Muscle of leg (tissue), 3 donors: ENCODE measurements at regions not wholly inside any gene's neighbourhood (a gene's known extent, or its start where the extent isn't known, plus 50 kb on each side); places are given as distances from the start of the nearest gene placed in this dataset.

ENCODE experiments used
- DNase-seq: peaks from one replicate; pipeline ENCODE4 v3.0.0; 2013
- H3K27ac ChIP-seq: one replicate; pipeline ENCODE4 v1.5.1; 2013; ENCODE audit warnings: mild to moderate bottlenecking, low read length, control low read depth
- H3K27me3 ChIP-seq: one replicate; pipeline ENCODE4 v1.6.1; 2013; ENCODE audit warnings: low read length; ENCODE audit not compliant: control insufficient read depth, insufficient read depth
- H3K36me3 ChIP-seq: one replicate; pipeline ENCODE4 v1.6.1; 2013; ENCODE audit warnings: low read length; ENCODE audit not compliant: control insufficient read depth, insufficient read depth
- H3K4me1 ChIP-seq: one replicate; pipeline ENCODE4 v1.6.1; 2013; ENCODE audit warnings: low read length; ENCODE audit not compliant: control insufficient read depth, insufficient read depth
- H3K4me3 ChIP-seq: one replicate; pipeline ENCODE4 v1.5.1; 2013; ENCODE audit warnings: low read length, control low read depth
- H3K9me3 ChIP-seq: replicated peaks from 2 replicates; pipeline ENCODE4 v1.6.1; 2013; ENCODE audit warnings: low read depth, low read length; ENCODE audit not compliant: control insufficient read depth
- WGBS: methylation state at CpG from one replicate; pipeline ENCODE4 v1.1.5; 2013; ENCODE audit warnings: missing lambda C conversion rate; ENCODE audit not compliant: insufficient coverage; 5-methylcytosine and 5-hydroxymethylcytosine counted together

DNA sequence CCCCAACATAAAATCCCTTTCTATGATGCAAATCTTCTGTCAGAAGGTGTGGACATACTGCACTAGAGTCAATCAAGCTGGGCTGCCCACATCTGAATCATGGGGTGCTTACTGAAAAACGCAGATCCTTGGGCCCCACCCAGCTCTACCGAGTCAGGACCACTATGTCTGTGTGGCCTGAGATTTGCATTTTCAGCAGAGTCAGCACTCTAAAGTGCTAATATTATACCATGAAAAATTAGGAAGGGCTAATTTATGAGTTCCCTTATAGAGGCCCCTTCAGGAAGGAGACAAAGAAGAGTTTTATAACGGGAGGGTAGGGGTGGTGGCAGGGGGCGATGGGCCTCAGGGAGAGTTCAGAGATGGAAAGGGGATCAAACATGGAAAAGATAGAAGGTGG is 163.3 kb upstream of the NABP1 start:
- H3K36me3 ChIP-seq = no peaks in the 10 kb centered on the region
- H3K4me3 ChIP-seq = no peak overlapping the region
- 67% methylated on average over 3 of the region's 4 CpGs for whole genome bisulfite sequencing
- H3K27me3 ChIP-seq = no peaks in the 10 kb centered on the region
- H3K4me1 ChIP-seq = peaks cover 2% of the 10 kb centered on the region
- no peak overlapping the region for H3K27ac ChIP-seq
- H3K9me3 ChIP-seq = no peaks in the 10 kb centered on the region
- DNase-seq = no peak

DNA sequence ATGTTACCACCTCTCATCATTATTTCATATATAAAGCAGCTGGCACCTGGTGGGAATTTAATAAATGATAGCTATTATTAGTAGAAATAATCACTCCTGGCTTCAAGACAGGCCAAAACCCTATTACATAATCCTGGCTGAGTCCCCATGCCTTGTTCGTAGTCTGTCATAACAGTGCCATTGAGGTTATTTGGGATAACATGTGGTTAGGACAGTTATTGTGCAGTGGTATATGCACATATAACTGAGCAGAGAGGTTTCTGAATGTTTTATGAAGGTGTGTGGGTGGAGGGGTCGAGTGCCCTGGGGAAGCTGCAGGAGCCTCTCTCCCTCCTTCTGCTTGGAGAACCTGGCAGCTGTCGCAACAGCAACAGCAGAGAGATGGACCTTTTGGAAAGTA is 162.4 kb upstream of the NABP1 start:
- H3K4me1 ChIP-seq = peaks cover 2% of the 10 kb centered on the region
- no peak overlapping the region for H3K27ac ChIP-seq
- WGBS = 17% methylated on average over 1 of the region's 3 CpGs
- DNase-seq = no peak
- H3K4me3 ChIP-seq = no peak overlapping the region
- no peaks in the 10 kb centered on the region for H3K36me3 ChIP-seq
- no peaks in the 10 kb centered on the region for H3K9me3 ChIP-seq
- H3K27me3 ChIP-seq = no peaks in the 10 kb centered on the region

- H3K27ac ChIP-seq = no peak overlapping the region
- no peaks in the 10 kb centered on the region for H3K27me3 ChIP-seq
- H3K4me3 ChIP-seq = no peak overlapping the region
- H3K9me3 ChIP-seq = no peaks in the 10 kb centered on the region
- H3K4me1 ChIP-seq = peaks cover 2% of the 10 kb centered on the region
- no peaks in the 10 kb centered on the region for H3K36me3 ChIP-seq
- DNase-seq = peak; percentile 14
- WGBS = 48% methylated on average over 3 of the region's 4 CpGs
Observed at GRCh38 chr2:191516260-191516659, 161.7 kb upstream of the NABP1 start.

- WGBS = no CpG with 5 or more reads among the region's 1 CpG
- no peaks in the 10 kb centered on the region for H3K27me3 ChIP-seq
- DNase-seq = peak; percentile 29
Observed at GRCh38 chr2:191521608-191522208, 156.2 kb upstream of the NABP1 start.

DNA sequence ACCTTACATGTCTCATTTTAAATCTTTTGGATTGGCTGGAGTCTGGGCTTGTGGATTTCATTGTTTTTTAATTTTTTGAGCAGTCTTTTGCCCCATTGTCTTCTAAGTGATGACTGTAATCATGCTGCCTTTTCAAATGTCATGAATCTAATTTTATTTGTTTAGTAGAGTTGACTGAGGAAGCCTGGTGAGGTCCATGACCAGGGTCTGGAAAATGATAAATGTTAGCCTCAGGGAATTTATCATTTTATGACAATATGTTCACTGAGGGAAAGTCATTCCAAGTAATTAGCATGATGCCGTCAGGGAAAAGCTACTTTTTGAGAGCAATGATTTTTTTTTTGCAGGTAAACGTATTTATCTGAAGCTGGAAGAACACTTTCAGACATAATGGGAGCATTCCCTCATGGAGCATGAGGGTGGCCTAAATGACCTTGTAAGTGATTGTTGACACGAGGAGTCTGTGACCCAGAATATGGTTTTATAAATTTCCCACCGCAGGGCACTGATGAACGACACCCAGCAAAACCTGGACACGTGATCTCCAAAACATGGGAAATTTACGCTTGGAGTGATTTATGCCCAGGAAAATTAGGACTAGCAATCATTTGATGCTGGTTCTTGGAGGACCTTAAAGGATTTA is 155.3 kb upstream of the NABP1 start:
- H3K4me1 ChIP-seq = no peaks in the 10 kb centered on the region
- no peaks in the 10 kb centered on the region for H3K36me3 ChIP-seq
- no peak for DNase-seq
- H3K27ac ChIP-seq = no peak overlapping the region
- no peaks in the 10 kb centered on the region for H3K9me3 ChIP-seq
- no peaks in the 10 kb centered on the region for H3K27me3 ChIP-seq
- no peak overlapping the region for H3K4me3 ChIP-seq
- whole genome bisulfite sequencing = 68% methylated on average over 7 of the region's 7 CpGs

More at GRCh38 chr2:191521608-191522208, 156.2 kb upstream of the NABP1 start:
- H3K36me3 ChIP-seq = no peaks in the 10 kb centered on the region
- H3K4me1 ChIP-seq = no peaks in the 10 kb centered on the region
- no peaks in the 10 kb centered on the region for H3K9me3 ChIP-seq
- no peak overlapping the region for H3K4me3 ChIP-seq
- no peak overlapping the region for H3K27ac ChIP-seq

DNA sequence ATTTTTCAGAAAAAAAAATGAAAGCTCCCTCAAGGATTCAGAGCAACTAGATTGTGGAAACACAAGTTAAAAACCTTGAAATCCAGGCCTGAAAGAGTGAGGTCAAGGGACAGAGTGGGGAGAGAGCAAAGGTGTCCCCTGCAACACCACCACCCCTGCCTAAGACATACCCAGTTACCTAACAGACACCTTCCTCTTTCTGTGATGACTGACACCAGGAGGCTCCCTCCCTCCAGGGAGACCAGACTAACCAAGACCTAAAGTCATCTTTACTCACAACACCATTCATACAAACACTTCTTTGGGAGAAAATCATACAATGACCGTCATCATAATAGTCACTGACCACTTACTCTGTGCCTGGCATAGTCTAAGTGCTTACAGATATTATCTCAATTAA is 151.8 kb upstream of the NABP1 start:
- Histone ChIP-seq H3K36me3 (no peaks in the 10 kb centered on the region), H3K9me3 (no peaks in the 10 kb centered on the region), H3K27ac (no peak overlapping the region), H3K4me1 (no peaks in the 10 kb centered on the region), H3K27me3 (no peaks in the 10 kb centered on the region), H3K4me3 (no peak overlapping the region)
- no peak for DNase-seq
- WGBS = no CpG with 5 or more reads among the region's 1 CpG

- no peaks in the 10 kb centered on the region for H3K36me3 ChIP-seq
- H3K27me3 ChIP-seq = no peaks in the 10 kb centered on the region
- H3K9me3 ChIP-seq = no peaks in the 10 kb centered on the region
- no CpG with 5 or more reads among the region's 2 CpGs for WGBS
- no peak for DNase-seq
- no peaks in the 10 kb centered on the region for H3K4me1 ChIP-seq
- no peak overlapping the region for H3K27ac ChIP-seq
- no peak overlapping the region for H3K4me3 ChIP-seq
Observed at GRCh38 chr2:191526536-191526935, 151.4 kb upstream of the NABP1 start.

DNA sequence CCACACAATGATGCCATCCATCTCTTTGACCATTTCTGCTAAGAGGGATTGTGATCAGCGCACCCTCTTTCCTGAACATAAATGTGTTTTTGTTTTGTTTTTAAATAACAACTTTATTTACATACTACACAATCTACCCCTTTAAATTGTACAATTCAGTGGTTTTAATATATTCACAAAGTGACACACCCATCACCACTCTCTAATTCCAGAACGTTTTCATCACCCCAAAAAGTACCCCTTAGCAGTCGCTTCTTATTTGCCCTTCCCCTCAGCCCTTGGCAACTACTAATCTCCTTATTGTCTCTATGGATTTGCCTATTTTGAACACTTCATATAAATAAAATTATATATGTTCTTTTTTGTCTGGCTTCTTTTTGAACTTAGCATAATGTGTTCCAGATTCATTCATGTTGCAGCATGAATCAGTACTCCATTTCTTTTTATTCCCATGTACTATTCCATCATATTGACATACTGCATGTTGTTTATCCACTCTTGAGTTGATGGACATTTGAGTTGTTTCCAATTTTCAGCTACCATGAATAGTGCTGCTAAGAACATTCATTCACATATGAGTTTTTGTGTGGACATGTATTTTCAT is 150.9 kb upstream of the NABP1 start:
- Histone ChIP-seq H3K27ac (no peak overlapping the region), H3K27me3 (no peaks in the 10 kb centered on the region), H3K4me1 (no peaks in the 10 kb centered on the region), H3K9me3 (no peaks in the 10 kb centered on the region), H3K4me3 (no peak overlapping the region), H3K36me3 (no peaks in the 10 kb centered on the region)
- DNase-seq = no peak
- 67% methylated on average over 1 of the region's 3 CpGs for WGBS

GRCh38 chr2:191530618-191531017 is 147.3 kb upstream of the NABP1 start:
- DNase-seq = no peak
- Histone ChIP-seq H3K27me3 (no peaks in the 10 kb centered on the region), H3K27ac (no peak overlapping the region), H3K36me3 (no peaks in the 10 kb centered on the region), H3K9me3 (no peaks in the 10 kb centered on the region), H3K4me3 (no peak overlapping the region), H3K4me1 (no peaks in the 10 kb centered on the region)
- WGBS = no CpG with 5 or more reads among the region's 1 CpG

DNA sequence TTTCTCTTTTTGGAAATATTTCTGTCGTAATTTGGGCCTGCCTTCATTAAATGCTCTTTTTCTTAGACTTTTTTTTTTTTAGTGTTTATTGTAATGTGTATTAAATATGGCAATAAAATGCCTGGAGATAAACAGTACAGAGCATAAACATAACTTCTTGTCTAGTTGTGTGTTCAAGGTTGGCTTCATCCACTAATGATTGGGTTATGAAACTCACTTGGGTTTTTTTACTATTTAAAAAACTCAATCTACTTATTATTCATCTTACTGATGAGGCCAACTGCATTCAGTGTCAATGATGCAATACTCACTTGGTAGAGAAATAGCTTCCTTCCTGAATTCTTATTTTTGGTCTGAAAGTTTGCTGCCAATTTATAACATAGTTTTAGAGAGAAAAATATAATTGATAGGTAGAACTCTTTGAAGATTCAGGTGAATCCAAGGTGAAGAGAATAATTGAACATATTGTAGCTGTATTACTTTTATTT is 144.2 kb upstream of the NABP1 start:
- no peaks in the 10 kb centered on the region for H3K4me1 ChIP-seq
- H3K9me3 ChIP-seq = no peaks in the 10 kb centered on the region
- H3K27ac ChIP-seq = no peak overlapping the region
- no peaks in the 10 kb centered on the region for H3K27me3 ChIP-seq
- WGBS = no CpG with 5 or more reads among the region's 1 CpG
- H3K36me3 ChIP-seq = no peaks in the 10 kb centered on the region
- no peak overlapping the region for H3K4me3 ChIP-seq
- no peak for DNase-seq
